Spleen (tissue), 7 donors: ENCODE measurements at regions not wholly inside any gene's neighbourhood (a gene's known extent, or its start where the extent isn't known, plus 50 kb on each side); places are given as distances from the start of the nearest gene placed in this dataset.

ENCODE experiments used
- POLR2A ChIP-seq, 3 donors: fragments of 450-650 bp; IDR thresholded peaks; one replicate each; pipeline ENCODE4 v1.5.1; 2017; ENCODE audit warnings: antibody characterized with exemption in 3 of 3, mild to moderate bottlenecking in 1 of 3
- TF ChIP-seq, protein P1 (sequence below), 11 experiments: fragments of 200-600 bp in 7 of 11; fragments of 450-650 bp in 4 of 11; sonication (generic) in 4 of 11; IDR thresholded peaks in 8 of 11; conservative IDR thresholded peaks in 3 of 11; 1 replicate in 7 of 11; 2 replicates in 4 of 11; pipeline versions ENCODE4 v1.4.0 to v1.8.0; 2016 to 2021; ENCODE audit warnings: antibody characterized with exemption in 11 of 11, inconsistent platforms in 4 of 11, mild to moderate bottlenecking in 1 of 11
- donor health status: DM: no; HTN: no; CAD: no; lungs with moderate emphysema.
- donor health status: DM: no; HTN: no; CAD: no.
- donor health status: DM: no; HTN: no; CAD: no.

DNA sequence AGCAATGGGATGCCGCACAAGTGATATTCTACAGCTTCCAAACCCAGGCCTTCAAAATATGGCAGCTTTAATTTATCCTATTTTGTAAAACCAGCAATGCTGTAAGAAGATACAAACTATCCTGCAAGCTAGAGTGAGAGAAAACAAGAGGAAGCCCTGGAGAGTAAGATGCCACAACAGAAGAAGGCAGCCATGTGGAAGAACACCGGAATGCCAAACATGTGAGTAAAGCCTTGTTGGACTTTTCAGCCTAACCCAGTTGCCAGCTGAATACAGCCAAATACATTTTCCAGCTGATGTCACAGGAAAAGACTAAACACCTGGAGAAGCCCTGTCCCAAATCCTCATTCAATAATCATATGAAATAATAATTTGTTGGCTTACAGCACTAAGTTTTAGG, 1115.1 kb upstream of the CADM2 start:
- no peak for TF ChIP-seq POLR2A (IDR thresholded peaks at IDR 0.05)
- TF ChIP-seq, protein P1, sequence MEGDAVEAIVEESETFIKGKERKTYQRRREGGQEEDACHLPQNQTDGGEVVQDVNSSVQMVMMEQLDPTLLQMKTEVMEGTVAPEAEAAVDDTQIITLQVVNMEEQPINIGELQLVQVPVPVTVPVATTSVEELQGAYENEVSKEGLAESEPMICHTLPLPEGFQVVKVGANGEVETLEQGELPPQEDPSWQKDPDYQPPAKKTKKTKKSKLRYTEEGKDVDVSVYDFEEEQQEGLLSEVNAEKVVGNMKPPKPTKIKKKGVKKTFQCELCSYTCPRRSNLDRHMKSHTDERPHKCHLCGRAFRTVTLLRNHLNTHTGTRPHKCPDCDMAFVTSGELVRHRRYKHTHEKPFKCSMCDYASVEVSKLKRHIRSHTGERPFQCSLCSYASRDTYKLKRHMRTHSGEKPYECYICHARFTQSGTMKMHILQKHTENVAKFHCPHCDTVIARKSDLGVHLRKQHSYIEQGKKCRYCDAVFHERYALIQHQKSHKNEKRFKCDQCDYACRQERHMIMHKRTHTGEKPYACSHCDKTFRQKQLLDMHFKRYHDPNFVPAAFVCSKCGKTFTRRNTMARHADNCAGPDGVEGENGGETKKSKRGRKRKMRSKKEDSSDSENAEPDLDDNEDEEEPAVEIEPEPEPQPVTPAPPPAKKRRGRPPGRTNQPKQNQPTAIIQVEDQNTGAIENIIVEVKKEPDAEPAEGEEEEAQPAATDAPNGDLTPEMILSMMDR (IDR thresholded peaks at IDR 0.05 in 8 of 11, conservative IDR thresholded peaks at IDR 0.05 in 3 of 11): no peak
